ENCODE measurements at regions not wholly inside any gene's neighbourhood (a gene's known extent, or its start where the extent isn't known, plus 50 kb on each side); places are given as distances from the start of the nearest gene placed in this dataset.
"Not testable (repeated sequence)": the region's sequence is repeated elsewhere in the genome, so short reads cannot be mapped to it uniquely, and the experiment has no call there.

GRCh38 chr4:96458031-96458430 is 618.1 kb downstream of the PDHA2 start:
- H3K27ac ChIP-seq (ENCODE audit: low read length); H3K9ac ChIP-seq (ENCODE audit: low read length); H3K4me3 ChIP-seq (ENCODE audit: low read length); H3K9me3 ChIP-seq (ENCODE audit: control insufficient read depth, low read depth, low read length); H3K27me3 ChIP-seq (ENCODE audit: control insufficient read depth, insufficient read depth, low read length); H3K4me1 ChIP-seq (ENCODE audit: control insufficient read depth, low read depth, low read length); H3K36me3 ChIP-seq (ENCODE audit: control insufficient read depth, low read depth, low read length): not testable (repeated sequence)

GRCh38 chr4:96459105-96459504 is 619.2 kb downstream of the PDHA2 start:
- Histone ChIP-seq H3K9me3 (ENCODE audit: control insufficient read depth, low read depth, low read length) (no peaks in the 10 kb centered on the region), H3K27ac (ENCODE audit: low read length) (no peak overlapping the region), H3K4me3 (ENCODE audit: low read length) (no peak overlapping the region)

GRCh38 chr4:96465834-96466233 is 625.9 kb downstream of the PDHA2 start:
- no peaks in the 10 kb centered on the region for H3K27me3 ChIP-seq (ENCODE audit: control insufficient read depth, insufficient read depth, low read length)
- H3K9ac ChIP-seq (ENCODE audit: low read length) = no peak overlapping the region
- no peaks in the 10 kb centered on the region for H3K36me3 ChIP-seq (ENCODE audit: control insufficient read depth, low read depth, low read length)
- H3K4me3 ChIP-seq (ENCODE audit: low read length) = no peak overlapping the region
- H3K27ac ChIP-seq (ENCODE audit: low read length) = no peak overlapping the region
- H3K9me3 ChIP-seq (ENCODE audit: control insufficient read depth, low read depth, low read length) = no peaks in the 10 kb centered on the region
- no peaks in the 10 kb centered on the region for H3K4me1 ChIP-seq (ENCODE audit: control insufficient read depth, low read depth, low read length)

More at GRCh38 chr4:96459105-96459504, 619.2 kb downstream of the PDHA2 start:
- H3K27me3 ChIP-seq (ENCODE audit: control insufficient read depth, insufficient read depth, low read length) = no peaks in the 10 kb centered on the region
- no peaks in the 10 kb centered on the region for H3K36me3 ChIP-seq (ENCODE audit: control insufficient read depth, low read depth, low read length)
- H3K4me1 ChIP-seq (ENCODE audit: control insufficient read depth, low read depth, low read length) = no peaks in the 10 kb centered on the region
- no peak overlapping the region for H3K9ac ChIP-seq (ENCODE audit: low read length)

GRCh38 chr4:96471956-96472867 is 632.3 kb downstream of the PDHA2 start:
- Histone ChIP-seq H3K4me3 (ENCODE audit: low read length) (no peak overlapping the region), H3K9ac (ENCODE audit: low read length) (no peak overlapping the region), H3K36me3 (ENCODE audit: control insufficient read depth, low read depth, low read length) (no peaks in the 10 kb centered on the region), H3K4me1 (ENCODE audit: control insufficient read depth, low read depth, low read length) (peaks cover 4% of the 10 kb centered on the region), H3K27ac (ENCODE audit: low read length) (no peak overlapping the region), H3K27me3 (ENCODE audit: control insufficient read depth, insufficient read depth, low read length) (no peaks in the 10 kb centered on the region), H3K9me3 (ENCODE audit: control insufficient read depth, low read depth, low read length) (peaks cover 14% of the 10 kb centered on the region)

GRCh38 chr4:96473246-96473645 is 633.4 kb downstream of the PDHA2 start:
- Histone ChIP-seq H3K4me1 (ENCODE audit: control insufficient read depth, low read depth, low read length) (peaks cover 4% of the 10 kb centered on the region), H3K4me3 (ENCODE audit: low read length) (no peak overlapping the region), H3K9me3 (ENCODE audit: control insufficient read depth, low read depth, low read length) (peaks cover 19% of the 10 kb centered on the region), H3K36me3 (ENCODE audit: control insufficient read depth, low read depth, low read length) (no peaks in the 10 kb centered on the region), H3K9ac (ENCODE audit: low read length) (no peak overlapping the region), H3K27me3 (ENCODE audit: control insufficient read depth, insufficient read depth, low read length) (no peaks in the 10 kb centered on the region), H3K27ac (ENCODE audit: low read length) (no peak overlapping the region)

- H3K36me3 ChIP-seq (ENCODE audit: control insufficient read depth, low read depth, low read length) = no peaks in the 10 kb centered on the region
- no peaks in the 10 kb centered on the region for H3K27me3 ChIP-seq (ENCODE audit: control insufficient read depth, insufficient read depth, low read length)
- no peak overlapping the region for H3K9ac ChIP-seq (ENCODE audit: low read length)
- no peak overlapping the region for H3K27ac ChIP-seq (ENCODE audit: low read length)
- peaks cover 3% of the 10 kb centered on the region for H3K4me1 ChIP-seq (ENCODE audit: control insufficient read depth, low read depth, low read length)
- no peak overlapping the region for H3K4me3 ChIP-seq (ENCODE audit: low read length)
- peaks cover 9% of the 10 kb centered on the region for H3K9me3 ChIP-seq (ENCODE audit: control insufficient read depth, low read depth, low read length)
Observed at GRCh38 chr4:96483308-96484030, 643.6 kb downstream of the PDHA2 start.

GRCh38 chr4:96486563-96486962 is 646.7 kb downstream of the PDHA2 start:
- Histone ChIP-seq H3K4me1 (ENCODE audit: control insufficient read depth, low read depth, low read length) (peaks cover 3% of the 10 kb centered on the region), H3K9ac (ENCODE audit: low read length) (no peak overlapping the region), H3K9me3 (ENCODE audit: control insufficient read depth, low read depth, low read length) (peaks cover 9% of the 10 kb centered on the region), H3K4me3 (ENCODE audit: low read length) (no peak overlapping the region), H3K27ac (ENCODE audit: low read length) (no peak overlapping the region), H3K27me3 (ENCODE audit: control insufficient read depth, insufficient read depth, low read length) (no peaks in the 10 kb centered on the region), H3K36me3 (ENCODE audit: control insufficient read depth, low read depth, low read length) (no peaks in the 10 kb centered on the region)

- H3K36me3 ChIP-seq (ENCODE audit: control insufficient read depth, low read depth, low read length) = no peaks in the 10 kb centered on the region
- no peaks in the 10 kb centered on the region for H3K4me1 ChIP-seq (ENCODE audit: control insufficient read depth, low read depth, low read length)
- no peaks in the 10 kb centered on the region for H3K9me3 ChIP-seq (ENCODE audit: control insufficient read depth, low read depth, low read length)
- H3K9ac ChIP-seq (ENCODE audit: low read length) = no peak overlapping the region
- no peak overlapping the region for H3K27ac ChIP-seq (ENCODE audit: low read length)
- no peaks in the 10 kb centered on the region for H3K27me3 ChIP-seq (ENCODE audit: control insufficient read depth, insufficient read depth, low read length)
- no peak overlapping the region for H3K4me3 ChIP-seq (ENCODE audit: low read length)
Observed at GRCh38 chr4:96497621-96498020, 657.7 kb downstream of the PDHA2 start.

- Histone ChIP-seq H3K27ac (ENCODE audit: low read length) (no peak overlapping the region), H3K4me1 (ENCODE audit: control insufficient read depth, low read depth, low read length) (no peaks in the 10 kb centered on the region), H3K36me3 (ENCODE audit: control insufficient read depth, low read depth, low read length) (no peaks in the 10 kb centered on the region), H3K4me3 (ENCODE audit: low read length) (no peak overlapping the region), H3K9ac (ENCODE audit: low read length) (no peak overlapping the region), H3K27me3 (ENCODE audit: control insufficient read depth, insufficient read depth, low read length) (no peaks in the 10 kb centered on the region), H3K9me3 (ENCODE audit: control insufficient read depth, low read depth, low read length) (no peaks in the 10 kb centered on the region)
Observed at GRCh38 chr4:96504386-96504785, 664.5 kb downstream of the PDHA2 start.

GRCh38 chr4:96509039-96509741 is 669.3 kb downstream of the PDHA2 start:
- Histone ChIP-seq H3K27ac (ENCODE audit: low read length) (no peak overlapping the region), H3K27me3 (ENCODE audit: control insufficient read depth, insufficient read depth, low read length) (no peaks in the 10 kb centered on the region), H3K4me3 (ENCODE audit: low read length) (no peak overlapping the region), H3K9ac (ENCODE audit: low read length) (no peak overlapping the region), H3K4me1 (ENCODE audit: control insufficient read depth, low read depth, low read length) (no peaks in the 10 kb centered on the region), H3K36me3 (ENCODE audit: control insufficient read depth, low read depth, low read length) (no peaks in the 10 kb centered on the region), H3K9me3 (ENCODE audit: control insufficient read depth, low read depth, low read length) (no peaks in the 10 kb centered on the region)

- Histone ChIP-seq H3K4me1 (ENCODE audit: control insufficient read depth, low read depth, low read length) (no peaks in the 10 kb centered on the region), H3K9me3 (ENCODE audit: control insufficient read depth, low read depth, low read length) (no peaks in the 10 kb centered on the region), H3K4me3 (ENCODE audit: low read length) (no peak overlapping the region), H3K9ac (ENCODE audit: low read length) (no peak overlapping the region), H3K36me3 (ENCODE audit: control insufficient read depth, low read depth, low read length) (no peaks in the 10 kb centered on the region), H3K27ac (ENCODE audit: low read length) (no peak overlapping the region), H3K27me3 (ENCODE audit: control insufficient read depth, insufficient read depth, low read length) (no peaks in the 10 kb centered on the region)
Observed at GRCh38 chr4:96519291-96519690, 679.4 kb downstream of the PDHA2 start.

Data from iPS-18a (cell line).